ENCODE measurements at regions not wholly inside any gene's neighbourhood (a gene's known extent, or its start where the extent isn't known, plus 50 kb on each side); places are given as distances from the start of the nearest gene placed in this dataset.

DNA sequence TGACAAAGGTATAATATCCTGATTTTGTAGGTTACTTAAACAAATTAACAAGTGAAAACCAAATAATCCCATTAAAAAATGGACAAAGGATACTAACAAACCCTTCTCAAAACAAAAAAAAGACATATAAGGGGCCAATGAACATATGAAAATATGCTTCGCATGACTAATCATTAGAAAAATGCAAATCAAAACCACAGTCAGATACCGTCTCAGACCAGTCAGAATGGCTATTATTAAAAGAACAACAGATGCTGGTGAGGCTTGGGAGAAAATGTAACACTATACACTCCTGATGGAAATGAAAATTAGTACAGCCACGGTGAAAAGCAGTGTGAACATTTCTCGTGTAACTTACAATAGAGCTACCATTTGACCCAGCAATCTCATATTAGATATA is 1542.2 kb upstream of the CDH9 start:
- TF ChIP-seq, protein P1, sequence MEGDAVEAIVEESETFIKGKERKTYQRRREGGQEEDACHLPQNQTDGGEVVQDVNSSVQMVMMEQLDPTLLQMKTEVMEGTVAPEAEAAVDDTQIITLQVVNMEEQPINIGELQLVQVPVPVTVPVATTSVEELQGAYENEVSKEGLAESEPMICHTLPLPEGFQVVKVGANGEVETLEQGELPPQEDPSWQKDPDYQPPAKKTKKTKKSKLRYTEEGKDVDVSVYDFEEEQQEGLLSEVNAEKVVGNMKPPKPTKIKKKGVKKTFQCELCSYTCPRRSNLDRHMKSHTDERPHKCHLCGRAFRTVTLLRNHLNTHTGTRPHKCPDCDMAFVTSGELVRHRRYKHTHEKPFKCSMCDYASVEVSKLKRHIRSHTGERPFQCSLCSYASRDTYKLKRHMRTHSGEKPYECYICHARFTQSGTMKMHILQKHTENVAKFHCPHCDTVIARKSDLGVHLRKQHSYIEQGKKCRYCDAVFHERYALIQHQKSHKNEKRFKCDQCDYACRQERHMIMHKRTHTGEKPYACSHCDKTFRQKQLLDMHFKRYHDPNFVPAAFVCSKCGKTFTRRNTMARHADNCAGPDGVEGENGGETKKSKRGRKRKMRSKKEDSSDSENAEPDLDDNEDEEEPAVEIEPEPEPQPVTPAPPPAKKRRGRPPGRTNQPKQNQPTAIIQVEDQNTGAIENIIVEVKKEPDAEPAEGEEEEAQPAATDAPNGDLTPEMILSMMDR (IDR thresholded peaks at IDR 0.05), result no peak

DNA sequence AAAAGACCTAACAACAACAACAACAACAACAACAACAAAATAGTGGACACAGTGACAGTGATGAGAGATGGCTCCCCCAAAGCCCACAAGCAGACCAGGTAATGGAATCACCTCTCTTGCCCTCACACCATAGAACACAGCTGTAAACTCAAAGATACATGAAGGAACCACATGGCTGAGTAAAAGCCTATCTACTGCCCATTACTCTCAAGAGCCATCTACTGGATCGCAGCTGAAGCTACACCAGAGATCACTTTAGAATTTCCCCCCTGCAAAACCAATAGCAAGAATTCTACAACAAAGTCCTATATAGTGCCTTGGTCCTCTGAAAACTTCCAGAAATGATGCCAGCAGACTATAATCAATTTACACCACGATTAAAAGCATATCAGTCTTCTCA is 1537.6 kb upstream of the CDH9 start:
- TF ChIP-seq, protein P1 (IDR thresholded peaks at IDR 0.05), result peak; percentile 63

DNA sequence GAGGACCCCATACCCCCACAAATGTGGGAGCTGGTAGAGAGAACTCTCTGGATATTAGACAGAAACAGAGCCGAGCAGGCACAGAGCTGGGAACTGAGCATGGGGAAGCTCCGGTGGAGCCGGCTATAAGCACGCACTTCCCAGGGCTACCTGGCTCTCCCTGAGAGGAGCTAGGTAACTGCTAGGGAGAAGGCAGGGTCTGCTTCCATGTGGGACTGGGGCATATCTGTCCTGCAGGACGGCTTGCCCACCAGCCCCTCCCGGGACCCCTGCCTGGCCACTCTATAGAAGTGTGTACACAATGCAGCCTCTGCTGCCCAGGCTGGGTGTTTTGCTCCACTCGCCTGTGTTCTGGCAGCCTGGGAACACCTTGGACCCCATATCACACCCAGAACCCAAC is 1537.0 kb upstream of the CDH9 start:
- TF ChIP-seq, protein P1 (IDR thresholded peaks at IDR 0.05), result no peak

DNA sequence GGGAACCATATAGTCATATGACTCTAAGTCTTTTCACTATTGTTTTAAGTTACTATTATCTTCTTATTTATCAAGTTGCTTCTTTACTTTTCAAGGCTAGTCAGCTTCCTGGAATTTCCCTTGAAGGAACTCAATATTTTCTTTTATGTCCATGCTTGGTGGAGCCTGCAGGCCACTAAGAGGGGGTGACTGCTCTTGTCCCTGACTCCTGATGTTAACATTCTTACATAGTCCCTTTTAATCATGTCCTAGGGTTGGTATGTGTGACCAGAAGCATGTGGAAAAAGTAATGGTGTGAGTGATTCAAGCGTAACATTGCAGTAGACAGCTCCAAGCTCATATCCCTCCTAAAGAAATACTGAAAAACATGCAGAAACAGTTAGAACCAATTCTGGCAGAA is 1536.2 kb upstream of the CDH9 start:
- TF ChIP-seq, protein P1 (IDR thresholded peaks at IDR 0.05), result no peak

DNA sequence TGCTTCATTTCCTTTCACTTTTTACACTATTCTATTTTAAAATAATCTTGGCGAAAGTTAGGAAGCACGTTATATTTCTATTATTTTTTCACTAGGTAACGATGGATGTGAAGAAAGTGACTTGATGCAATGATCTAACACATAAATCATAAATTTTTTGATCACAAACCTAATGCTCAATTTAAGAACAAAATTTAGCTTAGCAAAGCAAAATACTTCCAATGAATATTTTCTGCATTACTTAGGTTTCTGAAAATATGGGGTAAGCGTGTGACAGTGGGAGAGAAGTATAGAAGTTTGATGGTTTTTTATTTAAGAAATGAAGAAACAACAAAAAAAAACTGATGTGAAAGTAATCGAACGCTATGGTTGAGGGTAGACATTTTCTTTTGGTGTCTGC is 1528.7 kb upstream of the CDH9 start:
- TF ChIP-seq, protein P1 (IDR thresholded peaks at IDR 0.05), result no peak

DNA sequence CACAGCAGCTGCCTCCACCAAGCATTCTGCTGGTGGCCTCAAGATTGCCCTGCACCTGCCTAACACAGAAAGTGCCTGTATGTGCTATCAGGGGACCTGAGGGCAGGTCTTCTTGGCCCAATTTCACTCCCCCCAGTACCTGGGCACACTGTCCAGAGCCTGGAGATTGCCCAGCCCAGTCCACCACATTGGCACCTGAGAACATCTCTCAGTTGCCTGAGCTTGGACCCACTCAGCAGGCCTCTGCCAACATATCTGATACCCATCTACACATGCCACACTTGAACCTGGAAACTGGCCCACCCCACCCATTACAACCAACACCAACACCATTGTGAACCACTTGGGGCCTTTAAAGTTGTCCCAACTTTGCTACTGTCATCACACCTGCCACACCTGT is 1523.1 kb upstream of the CDH9 start:
- TF ChIP-seq, protein P1 (IDR thresholded peaks at IDR 0.05), result no peak

DNA sequence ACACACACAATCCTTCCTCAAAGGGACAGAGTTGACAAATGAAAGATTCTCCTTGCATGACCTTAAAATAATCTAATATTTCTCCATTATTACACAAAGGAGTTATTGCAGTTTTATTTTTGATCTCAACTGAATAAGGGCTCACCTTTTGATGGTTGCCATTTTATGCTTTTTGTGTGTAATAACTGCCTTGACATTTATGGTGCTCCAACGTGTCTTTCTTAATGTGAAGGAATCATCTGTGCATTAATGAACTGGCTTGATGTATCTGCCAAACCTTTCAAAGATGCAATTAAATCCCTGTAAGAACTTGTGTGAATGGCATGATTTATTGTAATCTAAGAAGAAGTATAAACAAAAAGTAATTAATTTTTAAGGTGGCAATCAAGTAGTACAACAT is 1519.8 kb upstream of the CDH9 start:
- TF ChIP-seq, protein P1 (IDR thresholded peaks at IDR 0.05), result no peak

DNA sequence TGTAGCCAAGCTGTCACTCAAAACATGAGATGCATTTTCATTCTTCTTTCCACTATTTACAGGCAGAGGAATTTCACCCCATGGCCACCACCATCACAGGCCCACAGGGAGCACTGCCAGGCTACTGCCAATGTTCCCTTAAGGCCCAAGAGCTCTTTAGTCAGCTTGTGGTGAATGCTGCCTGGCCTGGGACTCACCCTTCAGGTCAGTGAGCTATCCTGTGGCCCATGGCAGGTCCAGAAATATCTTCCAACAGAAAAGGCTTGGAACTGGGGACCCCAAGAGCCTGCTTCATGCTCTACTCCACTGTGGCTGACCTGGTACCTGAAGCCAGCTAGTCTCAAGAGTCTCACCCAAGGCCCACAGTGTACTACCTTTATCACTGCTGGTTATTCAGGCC is 1518.7 kb upstream of the CDH9 start:
- TF ChIP-seq, protein P1 (IDR thresholded peaks at IDR 0.05), result no peak
